ENCODE measurements at regions not wholly inside any gene's neighbourhood (a gene's known extent, or its start where the extent isn't known, plus 50 kb on each side); places are given as distances from the start of the nearest gene placed in this dataset.
"Not testable (repeated sequence)": the region's sequence is repeated elsewhere in the genome, so short reads cannot be mapped to it uniquely, and the experiment has no call there.

DNA sequence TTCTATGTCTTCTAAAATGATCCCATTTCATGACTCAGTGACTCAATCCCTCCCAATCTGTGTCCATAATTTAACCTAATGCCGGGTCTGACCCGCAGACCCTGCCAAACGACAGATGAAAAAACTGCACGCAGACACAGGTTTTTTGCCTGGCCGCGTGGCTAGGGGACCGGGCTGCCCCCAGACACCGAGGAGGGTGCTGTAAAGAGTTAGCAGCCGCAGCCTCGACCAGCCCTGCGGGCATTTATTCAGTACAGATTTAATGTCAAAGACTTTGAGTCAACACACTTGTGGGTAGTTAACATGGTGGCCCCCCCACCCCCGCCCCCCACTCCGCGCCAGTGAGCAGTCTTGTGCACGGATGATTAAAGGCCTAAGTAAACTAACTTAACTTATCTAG lies 1324.7 kb downstream of the GATA3 start:
- Mint-ChIP-seq H3K9me3 (no peaks in the 10 kb centered on the region), H3K4me1 (ENCODE audit: low read depth) (no peaks in the 10 kb centered on the region), H3K27me3 (peaks cover 4% of the 10 kb centered on the region), H3K4me3 (no peak overlapping the region), H3K27ac (no peak overlapping the region), H3K36me3 (ENCODE audit: low read depth) (no peaks in the 10 kb centered on the region)

DNA sequence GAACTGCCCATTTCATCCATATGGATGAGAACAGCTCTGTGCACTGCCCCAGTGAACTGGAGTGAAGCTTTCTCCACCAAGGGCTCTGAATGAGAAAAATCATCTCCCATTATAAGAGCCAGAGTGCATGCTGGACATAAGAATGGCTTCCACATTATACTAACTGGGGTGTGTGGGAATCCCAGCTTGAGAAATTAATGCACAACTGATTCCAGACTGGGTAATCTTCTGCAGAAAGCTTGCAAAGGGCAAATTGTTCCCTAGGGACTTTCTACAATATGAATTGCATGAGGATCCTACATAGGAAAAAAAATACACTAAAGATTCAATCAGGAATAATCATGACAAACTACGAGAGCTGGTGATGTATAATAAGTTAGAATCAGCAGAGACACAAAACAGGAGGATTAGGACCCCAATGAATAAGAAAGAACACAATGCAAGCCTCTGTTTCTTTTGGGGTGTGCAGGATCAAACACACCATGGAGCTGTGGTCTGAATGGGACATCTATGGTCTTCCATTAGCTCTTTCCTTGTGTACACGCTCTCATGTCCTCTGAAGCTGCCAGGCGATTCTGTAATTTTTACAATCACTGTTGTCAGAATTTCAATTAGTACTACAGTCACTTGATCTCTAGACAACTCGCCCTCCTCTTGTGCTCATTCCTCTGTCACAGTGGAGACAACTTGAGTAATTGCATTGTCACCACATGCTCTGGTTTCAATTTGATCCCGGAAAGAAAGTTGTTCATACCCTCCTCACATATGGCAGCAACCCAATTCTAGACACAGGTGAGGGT lies 1327.4 kb downstream of the GATA3 start:
- no peaks in the 10 kb centered on the region for H3K36me3 Mint-ChIP-seq (ENCODE audit: low read depth)
- no peaks in the 10 kb centered on the region for H3K9me3 Mint-ChIP-seq
- no peak overlapping the region for H3K4me3 Mint-ChIP-seq
- H3K27ac Mint-ChIP-seq: no peak overlapping the region
- H3K4me1 Mint-ChIP-seq (ENCODE audit: low read depth): no peaks in the 10 kb centered on the region
- H3K27me3 Mint-ChIP-seq: peaks cover 4% of the 10 kb centered on the region

DNA sequence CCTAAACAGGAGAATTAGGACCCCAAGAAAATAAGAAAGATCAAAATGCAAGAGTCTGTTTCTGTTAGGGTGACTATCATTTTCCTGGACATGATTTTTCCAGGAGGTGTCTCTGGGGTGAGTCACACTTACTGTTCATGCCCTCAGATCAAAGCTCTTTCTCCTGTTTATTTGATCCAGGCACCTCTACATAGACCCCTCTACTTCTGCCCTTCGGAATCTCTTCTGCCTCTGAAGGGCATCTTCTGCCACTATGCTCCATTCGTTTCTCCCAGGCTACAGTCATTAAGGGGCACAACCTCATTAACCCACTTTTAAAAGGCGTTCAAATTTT lies 1328.0 kb downstream of the GATA3 start:
- H3K27ac Mint-ChIP-seq: no peak overlapping the region
- peaks cover 4% of the 10 kb centered on the region for H3K27me3 Mint-ChIP-seq
- no peaks in the 10 kb centered on the region for H3K4me1 Mint-ChIP-seq (ENCODE audit: low read depth)
- H3K4me3 Mint-ChIP-seq: no peak overlapping the region
- H3K36me3 Mint-ChIP-seq (ENCODE audit: low read depth): no peaks in the 10 kb centered on the region
- no peaks in the 10 kb centered on the region for H3K9me3 Mint-ChIP-seq

DNA sequence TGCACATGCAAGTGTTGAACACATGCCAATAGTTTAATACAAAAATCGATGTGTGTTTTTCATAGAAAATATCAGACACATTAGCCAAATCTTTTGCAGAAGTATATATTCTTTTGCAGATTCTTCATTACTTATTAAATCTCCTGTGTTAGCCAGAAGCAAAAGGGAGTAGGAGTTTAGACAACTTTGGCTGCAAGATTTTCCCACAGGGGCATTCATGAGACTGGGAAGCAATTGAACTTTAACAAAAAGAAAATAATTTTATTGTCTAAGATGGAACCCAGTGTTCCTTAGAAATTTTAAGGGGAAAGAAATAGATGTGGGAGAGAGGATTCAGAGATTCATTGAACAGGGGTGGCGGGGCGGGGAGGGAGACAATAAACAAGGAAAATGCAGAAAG lies 1336.0 kb downstream of the GATA3 start:
- no peaks in the 10 kb centered on the region for H3K4me1 Mint-ChIP-seq (ENCODE audit: low read depth)
- no peak overlapping the region for H3K4me3 Mint-ChIP-seq
- H3K36me3 Mint-ChIP-seq (ENCODE audit: low read depth): no peaks in the 10 kb centered on the region
- no peaks in the 10 kb centered on the region for H3K9me3 Mint-ChIP-seq
- no peak overlapping the region for H3K27ac Mint-ChIP-seq
- H3K27me3 Mint-ChIP-seq: peaks cover 7% of the 10 kb centered on the region

DNA sequence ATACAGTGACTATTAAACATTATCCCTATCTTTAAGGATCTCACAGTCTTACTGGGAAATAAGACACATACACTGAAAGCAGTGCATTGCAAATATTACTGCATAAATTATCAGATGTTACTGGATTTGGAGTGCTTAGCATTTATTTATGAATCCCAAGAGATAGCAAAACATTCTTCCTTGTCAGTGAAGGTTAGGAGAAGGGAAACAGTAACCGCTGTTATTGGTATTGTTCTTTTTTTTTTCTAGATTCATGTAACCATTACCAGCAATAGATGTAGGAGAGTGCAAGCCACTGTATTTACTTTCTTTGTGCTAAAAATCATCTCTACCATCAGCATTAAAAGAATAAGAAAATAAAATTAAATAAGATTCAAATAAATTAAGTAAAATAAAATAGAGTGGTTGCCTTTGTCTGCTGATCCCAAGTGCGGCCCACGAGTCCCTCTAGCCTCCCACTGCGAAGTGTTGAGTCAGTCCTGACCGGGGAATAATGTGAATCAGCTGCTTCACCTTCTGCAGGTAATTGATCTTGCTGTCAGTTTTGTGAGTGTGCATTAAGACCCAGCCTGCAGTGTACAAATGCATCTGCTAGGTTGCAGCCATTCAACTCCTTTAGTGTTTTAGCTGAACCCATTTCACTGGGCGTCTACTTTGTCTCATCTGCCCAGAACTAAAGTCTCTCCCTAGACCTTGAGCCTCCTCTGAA lies 1344.9 kb downstream of the GATA3 start:
- Mint-ChIP-seq H3K36me3 (ENCODE audit: low read depth) (no peaks in the 10 kb centered on the region), H3K9me3 (no peaks in the 10 kb centered on the region), H3K27ac (no peak overlapping the region), H3K27me3 (peaks cover 8% of the 10 kb centered on the region), H3K4me1 (ENCODE audit: low read depth) (no peaks in the 10 kb centered on the region), H3K4me3 (no peak overlapping the region)

DNA sequence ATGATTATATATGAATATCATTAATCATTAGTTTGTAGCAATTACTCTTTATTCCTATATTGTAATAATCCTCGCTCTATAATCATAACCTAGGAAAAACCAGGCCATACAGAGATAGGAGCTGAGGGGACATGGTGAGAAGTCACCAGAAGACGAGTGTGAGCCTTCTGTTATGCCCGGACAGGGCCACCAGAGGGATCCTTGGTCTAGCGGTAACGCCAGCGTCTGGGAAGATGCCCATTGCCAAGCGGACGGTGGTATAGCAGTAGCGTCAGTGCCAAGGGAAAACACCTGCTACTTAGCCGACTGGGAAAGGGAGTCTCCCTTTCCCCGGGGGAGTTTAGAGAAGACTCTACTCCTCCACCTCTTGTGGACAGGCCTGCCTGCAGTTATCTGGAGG lies 1347.6 kb downstream of the GATA3 start:
- H3K4me3 Mint-ChIP-seq; H3K4me1 Mint-ChIP-seq (ENCODE audit: low read depth); H3K9me3 Mint-ChIP-seq; H3K36me3 Mint-ChIP-seq (ENCODE audit: low read depth); H3K27me3 Mint-ChIP-seq; H3K27ac Mint-ChIP-seq: not testable (repeated sequence)

DNA sequence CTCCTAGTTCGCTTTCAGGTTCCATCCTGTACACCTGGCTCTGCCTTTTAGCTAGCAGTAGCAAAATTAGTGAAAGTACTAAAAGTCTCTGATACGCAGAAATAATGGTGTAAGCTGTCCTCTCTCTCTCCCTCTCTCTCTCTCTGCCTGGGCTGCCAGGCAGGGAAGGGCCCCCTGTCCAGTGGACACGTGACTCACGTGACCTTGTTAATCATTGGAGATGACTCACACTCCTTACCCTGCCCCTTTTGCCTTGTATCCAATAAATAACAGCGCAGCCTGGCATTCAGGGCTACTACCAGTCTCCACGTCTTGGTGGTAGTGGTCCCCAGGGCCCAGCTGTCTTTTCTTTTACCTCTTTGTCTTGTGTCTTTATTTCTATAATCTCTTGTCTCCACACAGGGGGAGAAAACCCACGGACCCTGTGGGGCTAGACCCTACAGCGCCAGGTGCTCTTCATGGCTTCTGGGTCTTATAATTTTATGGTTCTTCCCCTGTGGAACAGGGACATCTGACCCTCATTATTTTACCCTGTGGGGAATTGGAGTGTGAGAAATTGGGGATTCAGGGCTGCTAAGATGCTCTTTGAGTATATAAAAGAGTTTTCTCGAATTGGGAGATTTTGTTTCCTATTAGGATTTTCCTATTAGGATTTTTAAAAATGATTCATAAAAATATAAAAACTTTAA lies 1348.2 kb downstream of the GATA3 start:
- H3K4me1 Mint-ChIP-seq (ENCODE audit: low read depth); H3K36me3 Mint-ChIP-seq (ENCODE audit: low read depth); H3K27ac Mint-ChIP-seq; H3K9me3 Mint-ChIP-seq; H3K4me3 Mint-ChIP-seq; H3K27me3 Mint-ChIP-seq: not testable (repeated sequence)

DNA sequence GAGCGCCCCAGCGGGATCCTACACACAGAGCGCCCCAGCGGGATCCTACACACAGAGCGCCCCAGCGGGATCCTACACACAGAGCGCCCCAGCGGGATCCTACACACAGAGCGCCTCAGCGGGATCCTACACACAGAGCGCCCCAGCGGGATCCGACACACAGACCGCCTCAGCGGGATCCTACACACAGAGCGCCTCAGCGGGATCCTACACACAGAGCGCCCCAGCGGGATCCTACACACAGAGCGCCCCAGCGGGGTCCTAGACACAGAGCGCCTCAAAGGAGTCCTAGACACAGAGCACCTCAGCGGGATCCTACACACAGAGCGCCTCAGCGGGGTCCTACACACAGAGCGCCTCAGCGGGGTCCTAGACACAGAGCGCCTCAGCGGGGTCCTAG lies 1352.7 kb downstream of the GATA3 start:
- not testable (repeated sequence) for H3K9me3 Mint-ChIP-seq; H3K4me3 Mint-ChIP-seq; H3K36me3 Mint-ChIP-seq (ENCODE audit: low read depth); H3K4me1 Mint-ChIP-seq (ENCODE audit: low read depth); H3K27ac Mint-ChIP-seq; H3K27me3 Mint-ChIP-seq

DNA sequence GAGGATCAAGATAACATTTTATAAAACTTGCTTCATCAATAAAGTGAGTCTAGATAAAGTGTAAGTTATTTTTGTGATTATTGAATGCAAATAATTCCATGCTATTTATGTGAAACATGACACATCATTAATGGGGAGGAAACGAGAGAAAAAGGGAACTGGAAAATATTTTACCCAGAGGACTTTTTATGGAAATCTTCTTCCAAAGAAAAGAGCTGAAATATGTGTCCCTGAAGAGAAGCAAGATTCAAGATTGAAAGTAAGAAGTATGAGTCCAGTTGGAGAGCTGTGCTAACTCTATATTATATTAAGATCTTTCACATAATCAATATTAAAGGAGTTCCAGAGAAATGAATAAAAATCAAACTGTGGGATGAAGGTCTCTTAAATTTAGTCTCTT lies 1361.8 kb downstream of the GATA3 start:
- Mint-ChIP-seq H3K27me3 (no peaks in the 10 kb centered on the region), H3K4me1 (ENCODE audit: low read depth) (no peaks in the 10 kb centered on the region), H3K27ac (no peak overlapping the region), H3K4me3 (no peak overlapping the region), H3K36me3 (ENCODE audit: low read depth) (no peaks in the 10 kb centered on the region), H3K9me3 (no peaks in the 10 kb centered on the region)

DNA sequence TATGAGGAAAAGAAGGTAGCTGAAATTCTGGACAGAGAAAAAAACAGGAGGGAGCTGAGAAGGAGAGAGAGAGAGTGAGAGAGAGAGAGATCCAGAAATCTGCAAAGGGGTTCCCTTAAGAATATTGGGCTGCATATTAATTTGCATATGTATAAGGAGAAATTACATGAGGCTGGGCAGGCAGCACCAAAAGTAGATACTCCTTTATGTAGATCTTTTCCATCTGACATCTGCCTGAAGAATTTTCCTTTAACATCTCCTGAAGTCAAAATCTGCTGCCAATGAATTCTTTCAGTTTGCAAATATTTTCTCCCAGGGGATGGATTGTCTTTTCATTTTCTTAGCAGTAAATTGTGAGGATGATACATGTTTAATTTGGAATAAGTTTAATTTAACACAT lies 1365.3 kb downstream of the GATA3 start:
- no peaks in the 10 kb centered on the region for H3K36me3 Mint-ChIP-seq (ENCODE audit: low read depth)
- H3K4me1 Mint-ChIP-seq (ENCODE audit: low read depth): no peaks in the 10 kb centered on the region
- no peak overlapping the region for H3K27ac Mint-ChIP-seq
- no peaks in the 10 kb centered on the region for H3K27me3 Mint-ChIP-seq
- no peak overlapping the region for H3K4me3 Mint-ChIP-seq
- H3K9me3 Mint-ChIP-seq: peaks cover 4% of the 10 kb centered on the region

DNA sequence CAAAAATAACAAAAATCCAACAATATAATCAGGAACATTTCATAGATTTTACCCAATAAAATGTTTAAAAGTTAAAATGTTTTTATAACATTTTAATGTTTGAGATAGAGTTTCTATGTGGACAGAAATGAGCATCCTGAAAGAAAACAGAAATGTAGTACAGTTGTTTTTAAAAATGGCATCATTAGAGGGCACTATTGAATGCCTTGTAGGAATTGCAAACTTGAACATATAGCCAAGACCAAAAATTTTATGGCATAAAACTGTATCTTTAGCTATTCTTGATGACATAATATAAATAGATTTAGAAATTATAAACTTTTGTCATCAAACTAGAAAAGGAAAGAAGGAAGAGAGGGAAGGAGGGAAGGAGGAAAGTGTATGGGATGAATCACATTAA lies 1372.7 kb downstream of the GATA3 start:
- no peak overlapping the region for H3K27ac Mint-ChIP-seq
- no peak overlapping the region for H3K4me3 Mint-ChIP-seq
- H3K27me3 Mint-ChIP-seq: peaks cover 5% of the 10 kb centered on the region
- H3K9me3 Mint-ChIP-seq: peaks cover 14% of the 10 kb centered on the region
- no peaks in the 10 kb centered on the region for H3K4me1 Mint-ChIP-seq (ENCODE audit: low read depth)
- H3K36me3 Mint-ChIP-seq (ENCODE audit: low read depth): no peaks in the 10 kb centered on the region

DNA sequence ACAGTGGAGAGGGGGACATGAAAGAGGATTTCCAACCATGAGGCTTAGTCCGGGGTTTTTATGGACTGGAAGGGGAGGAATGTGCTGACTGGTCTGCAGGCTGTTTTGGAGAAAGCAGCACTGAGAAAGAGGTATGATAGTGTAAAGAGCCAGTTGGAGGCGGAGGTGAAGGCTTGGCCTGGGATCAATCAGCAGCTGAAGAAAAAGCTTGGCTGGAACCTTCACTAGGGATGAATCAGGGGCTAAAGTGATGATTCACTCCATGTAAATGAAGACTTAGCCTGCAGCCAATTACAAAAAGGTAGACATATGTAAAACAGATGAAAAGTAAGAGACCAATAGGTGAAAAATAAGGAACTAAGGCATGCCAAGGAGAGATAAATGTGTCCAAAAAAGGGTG lies 1382.6 kb downstream of the GATA3 start:
- Mint-ChIP-seq H3K27ac (no peak overlapping the region), H3K4me1 (ENCODE audit: low read depth) (no peaks in the 10 kb centered on the region), H3K27me3 (peaks cover 3% of the 10 kb centered on the region), H3K9me3 (no peaks in the 10 kb centered on the region), H3K4me3 (no peak overlapping the region), H3K36me3 (ENCODE audit: low read depth) (no peaks in the 10 kb centered on the region)

DNA sequence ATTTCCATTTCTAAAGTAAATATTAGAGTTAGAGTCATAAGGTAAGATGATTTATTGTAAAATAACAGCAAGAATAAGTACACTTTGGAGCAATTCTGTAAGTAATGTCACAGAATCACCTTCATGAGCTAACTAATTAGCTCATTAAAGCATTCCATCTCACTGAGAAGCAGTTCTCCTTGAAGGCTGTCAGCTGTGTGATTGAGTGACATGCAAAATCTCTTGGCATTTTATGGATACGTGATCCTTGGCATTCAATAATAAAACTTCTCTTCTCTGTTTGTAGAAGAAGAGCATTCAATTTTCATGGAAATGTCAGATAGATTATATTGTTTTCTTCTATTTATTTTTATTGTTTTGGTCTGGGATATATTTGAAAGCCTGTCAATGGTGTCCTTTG lies 1389.3 kb downstream of the GATA3 start:
- H3K4me3 Mint-ChIP-seq: no peak overlapping the region
- peaks cover 9% of the 10 kb centered on the region for H3K27me3 Mint-ChIP-seq
- no peaks in the 10 kb centered on the region for H3K36me3 Mint-ChIP-seq (ENCODE audit: low read depth)
- H3K27ac Mint-ChIP-seq: no peak overlapping the region
- H3K9me3 Mint-ChIP-seq: no peaks in the 10 kb centered on the region
- no peaks in the 10 kb centered on the region for H3K4me1 Mint-ChIP-seq (ENCODE audit: low read depth)

DNA sequence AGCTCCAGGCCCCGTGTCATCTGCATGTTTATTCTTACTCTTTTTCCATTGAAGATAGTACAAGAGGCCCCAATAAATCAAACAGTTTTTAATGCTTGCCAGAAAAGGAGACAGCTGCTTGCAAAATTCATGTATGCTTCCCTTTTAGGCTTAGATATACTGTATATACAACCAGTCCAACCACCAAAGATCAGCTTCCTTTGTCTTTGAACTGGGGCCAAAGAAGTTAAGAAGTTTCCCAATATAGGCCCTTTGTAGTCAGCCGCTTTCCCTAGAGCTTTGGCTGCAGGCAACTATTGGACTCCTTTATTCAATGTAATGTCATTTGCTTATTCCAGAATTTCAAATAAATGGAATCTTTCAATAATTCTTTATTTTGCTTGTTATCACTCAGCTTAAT lies 1395.0 kb downstream of the GATA3 start:
- Mint-ChIP-seq H3K27ac (no peak overlapping the region), H3K9me3 (peaks cover 15% of the 10 kb centered on the region), H3K4me1 (ENCODE audit: low read depth) (no peaks in the 10 kb centered on the region), H3K27me3 (peaks cover 23% of the 10 kb centered on the region), H3K4me3 (no peak overlapping the region), H3K36me3 (ENCODE audit: low read depth) (no peaks in the 10 kb centered on the region)

DNA sequence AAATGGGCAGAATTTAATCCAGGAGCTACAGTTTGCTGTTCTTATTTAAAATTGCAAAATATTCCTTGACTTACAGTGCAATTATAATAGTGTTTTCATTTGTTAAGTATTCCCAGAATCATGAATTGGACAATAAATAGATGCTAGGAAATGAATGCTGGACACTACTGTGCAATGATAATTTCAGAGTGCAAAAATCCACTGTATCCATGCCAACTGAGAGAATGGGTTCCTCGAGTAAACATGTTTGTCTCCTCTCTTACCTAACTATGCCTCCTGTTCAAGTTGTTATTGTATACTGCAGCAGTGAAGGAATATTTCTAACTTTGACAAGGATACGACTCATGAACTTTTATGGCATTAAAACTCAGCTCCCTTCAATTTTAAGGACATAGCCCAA lies 1396.3 kb downstream of the GATA3 start:
- no peaks in the 10 kb centered on the region for H3K4me1 Mint-ChIP-seq (ENCODE audit: low read depth)
- no peak overlapping the region for H3K4me3 Mint-ChIP-seq
- peaks cover 15% of the 10 kb centered on the region for H3K9me3 Mint-ChIP-seq
- no peaks in the 10 kb centered on the region for H3K36me3 Mint-ChIP-seq (ENCODE audit: low read depth)
- peaks cover 23% of the 10 kb centered on the region for H3K27me3 Mint-ChIP-seq
- H3K27ac Mint-ChIP-seq: no peak overlapping the region

Data from stimulated activated naive CD8-positive, alpha-beta T cell treated with anti-CD3 and anti-CD28 coated beads, Interleukin-15, Interleukin-2, amounts not matched to agents 100 ng/mL and 50 ng/mL, for 24 hours (primary cell).